Mammary epithelial cell (primary cell): ENCODE measurements at regions not wholly inside any gene's neighbourhood (a gene's known extent, or its start where the extent isn't known, plus 50 kb on each side); places are given as distances from the start of the nearest gene placed in this dataset.

Source experiments
- CTCF ChIP-seq, 2 donors: IDR thresholded peaks in 1 of 2; conservative IDR thresholded peaks in 1 of 2; 2 replicates each; pipeline ENCODE4 v1.5.1; 2011 to 2012; ENCODE audit warnings: inconsistent platforms in 2 of 2, low read length in 2 of 2, mild to moderate bottlenecking in 2 of 2, control low read depth in 1 of 2, low read depth in 1 of 2; ENCODE audit not compliant: insufficient read depth in 1 of 2; ENCODE audit errors: extremely low read depth in 1 of 2
- EZH2 ChIP-seq: IDR thresholded peaks from 2 replicates; pipeline ENCODE4 v1.6.1; 2012; ENCODE audit warnings: low read length, inconsistent platforms, borderline replicate concordance

GRCh38 chr13:32956595-32956933 is 59.7 kb upstream of the KL start:
- no peak for TF ChIP-seq CTCF (conservative IDR thresholded peaks at IDR 0.05 in 1 of 2, IDR thresholded peaks at IDR 0.05 in 1 of 2; ENCODE audit: extremely low read depth in 1 of 2, insufficient read depth in 1 of 2, low read depth in 1 of 2, low read length in 2 of 2)
- TF ChIP-seq EZH2, result no peak
